Mesenchymal stem cell (in vitro differentiated cells and primary cell): ENCODE measurements at regions not wholly inside any gene's neighbourhood (a gene's known extent, or its start where the extent isn't known, plus 50 kb on each side); places are given as distances from the start of the nearest gene placed in this dataset.
"Not testable (repeated sequence)": the region's sequence is repeated elsewhere in the genome, so short reads cannot be mapped to it uniquely, and the experiment has no call there.

Experiments used
- DNase-seq: peaks from one replicate; pipeline ENCODE4 v3.0.0-alpha.2; 2013
- H2AFZ ChIP-seq: one replicate; pipeline ENCODE4 v1.6.1; 2013; ENCODE audit warnings: low read depth, mild to moderate bottlenecking, control low read depth, inconsistent platforms, low read length, moderate library complexity
- H2AK5ac ChIP-seq: 2 replicates; pipeline ENCODE4 v1.6.1; 2013; ENCODE audit warnings: low read length, moderate library complexity, mild to moderate bottlenecking, inconsistent platforms; ENCODE audit not compliant: severe bottlenecking
- H2BK120ac ChIP-seq: one replicate; pipeline ENCODE4 v1.6.1; 2013; ENCODE audit warnings: low read depth, mild to moderate bottlenecking, inconsistent platforms, low read length, moderate library complexity
- H2BK12ac ChIP-seq, 2 experiments: one replicate each; pipeline ENCODE4 v1.6.1; 2013; ENCODE audit warnings: inconsistent platforms in 2 of 2, low read length in 2 of 2, mild to moderate bottlenecking in 2 of 2, moderate library complexity in 2 of 2, control low read depth in 1 of 2
- H2BK15ac ChIP-seq: one replicate; pipeline ENCODE4 v1.6.1; 2013; ENCODE audit warnings: mild to moderate bottlenecking, low read depth, inconsistent platforms; ENCODE audit not compliant: poor library complexity, severe bottlenecking
- H2BK5ac ChIP-seq: 2 replicates; pipeline ENCODE4 v1.6.1; 2013; ENCODE audit warnings: low read depth, mild to moderate bottlenecking, low read length, control low read depth, inconsistent platforms; ENCODE audit not compliant: poor library complexity, severe bottlenecking
- H3K14ac ChIP-seq, 2 experiments: one replicate each; pipeline ENCODE4 v1.6.1; 2013; ENCODE audit warnings: inconsistent platforms in 2 of 2, low read length in 2 of 2, control low read depth in 1 of 2, mild to moderate bottlenecking in 1 of 2, moderate library complexity in 1 of 2
- H3K18ac ChIP-seq, 2 experiments: one replicate each; pipeline ENCODE4 v1.6.1; 2013; ENCODE audit warnings: inconsistent platforms in 2 of 2, low read length in 2 of 2, control low read depth in 1 of 2, low read depth in 1 of 2, mild to moderate bottlenecking in 1 of 2
- H3K23ac ChIP-seq, 2 experiments: one replicate each; pipeline ENCODE4 v1.6.1; 2013; ENCODE audit warnings: inconsistent platforms in 2 of 2, low read length in 2 of 2, mild to moderate bottlenecking in 2 of 2, moderate library complexity in 2 of 2, control low read depth in 1 of 2
- H3K27ac ChIP-seq: 2 replicates; pipeline ENCODE4 v1.5.1; 2013; ENCODE audit warnings: mild to moderate bottlenecking, moderate library complexity, low read length, control low read depth, inconsistent platforms; ENCODE audit not compliant: poor library complexity, severe bottlenecking
- H3K27me3 ChIP-seq, 2 experiments: 2 replicates each; pipeline versions ENCODE4 v1.6.1 to v1.7.0; 2013; ENCODE audit warnings: low read length in 2 of 2, mild to moderate bottlenecking in 2 of 2, moderate library complexity in 2 of 2, control low read depth in 1 of 2, inconsistent platforms in 1 of 2; ENCODE audit not compliant: control insufficient read depth in 1 of 2, insufficient read depth in 1 of 2
- H3K36me3 ChIP-seq, 2 experiments: 2 replicates each; pipeline versions ENCODE4 v1.6.1 to v1.7.0; 2013; ENCODE audit warnings: low read length in 2 of 2, control low read depth in 1 of 2, inconsistent platforms in 1 of 2, low read depth in 1 of 2, mild to moderate bottlenecking in 1 of 2; ENCODE audit not compliant: insufficient read depth in 2 of 2, control insufficient read depth in 1 of 2
- H3K4ac ChIP-seq, 2 experiments: one replicate each; pipeline ENCODE4 v1.6.1; 2013; ENCODE audit warnings: inconsistent platforms in 2 of 2, low read length in 2 of 2, mild to moderate bottlenecking in 2 of 2, moderate library complexity in 2 of 2, control low read depth in 1 of 2, low read depth in 1 of 2
- H3K4me1 ChIP-seq: 2 replicates; pipeline ENCODE4 v1.6.1; 2013; ENCODE audit warnings: low read depth, low read length, control low read depth; ENCODE audit not compliant: control insufficient read depth, insufficient read depth
- H3K4me2 ChIP-seq: 2 replicates; pipeline ENCODE4 v1.6.1; 2013; ENCODE audit warnings: low read length, mild to moderate bottlenecking, inconsistent platforms; ENCODE audit not compliant: poor library complexity, severe bottlenecking
- H3K4me3 ChIP-seq, 2 experiments: 2 replicates each; pipeline versions ENCODE4 v1.5.1 to v1.7.0; 2013; ENCODE audit warnings: low read length in 2 of 2, mild to moderate bottlenecking in 2 of 2, control low read depth in 1 of 2, low read depth in 1 of 2; ENCODE audit not compliant: insufficient read depth in 1 of 2
- H3K79me1 ChIP-seq: replicated peaks from 2 replicates; pipeline ENCODE4 v1.6.1; 2013; ENCODE audit warnings: mild to moderate bottlenecking, control low read depth, low read length, inconsistent platforms; ENCODE audit not compliant: poor library complexity, severe bottlenecking
- H3K9ac ChIP-seq: 2 replicates; pipeline ENCODE4 v1.7.0; 2013; ENCODE audit warnings: mild to moderate bottlenecking, low read length, moderate library complexity
- H3K9me3 ChIP-seq: 2 replicates; pipeline ENCODE4 v1.7.0; 2013; ENCODE audit warnings: mild to moderate bottlenecking, low read length; ENCODE audit not compliant: control insufficient read depth
- H4K8ac ChIP-seq: one replicate; pipeline ENCODE4 v1.6.1; 2013; ENCODE audit warnings: inconsistent platforms, mild to moderate bottlenecking, low read length, moderate library complexity
- H4K91ac ChIP-seq: one replicate; pipeline ENCODE4 v1.6.1; 2013; ENCODE audit warnings: mild to moderate bottlenecking, low read length, inconsistent platforms
- WGBS: methylation state at CpG from one replicate; pipeline ENCODE4 v1.1.7; 2013; ENCODE audit warnings: mixed read lengths; 5-methylcytosine and 5-hydroxymethylcytosine counted together

GRCh38 chr12:131471946-131472732 is 238.8 kb upstream of the SFSWAP start:
- no peak for DNase-seq
- no peaks in the 10 kb centered on the region for H3K79me1 ChIP-seq
- H2BK5ac ChIP-seq, result no peak overlapping the region
- no peaks in the 10 kb centered on the region for H3K36me3 ChIP-seq
- H2BK12ac ChIP-seq, result no peak overlapping the region
- 78% methylated on average over 21 of the region's 21 CpGs for WGBS
- no peak overlapping the region for H3K9ac ChIP-seq
- no peak overlapping the region for H2BK15ac ChIP-seq
- no peak overlapping the region for H3K4me3 ChIP-seq
- H4K91ac ChIP-seq, result no peak overlapping the region
- H3K27ac ChIP-seq, result no peak overlapping the region
- H3K18ac ChIP-seq, result no peak overlapping the region
- no peak overlapping the region for H2AK5ac ChIP-seq
- H3K14ac ChIP-seq, result no peak overlapping the region
- H3K27me3 ChIP-seq, result peaks cover 0 to 5% of the 10 kb centered on the region in 2 experiments
- no peak overlapping the region for H2AFZ ChIP-seq
- H3K4ac ChIP-seq, result no peak overlapping the region
- H2BK120ac ChIP-seq, result no peak overlapping the region
- no peak overlapping the region for H4K8ac ChIP-seq
- no peak overlapping the region for H3K4me2 ChIP-seq
- H3K9me3 ChIP-seq, result no peaks in the 10 kb centered on the region
- no peaks in the 10 kb centered on the region for H3K4me1 ChIP-seq
- no peak overlapping the region for H3K23ac ChIP-seq

- H3K4ac ChIP-seq, result no peak overlapping the region
- H3K4me1 ChIP-seq, result no peaks in the 10 kb centered on the region
- no peaks in the 10 kb centered on the region for H3K79me1 ChIP-seq
- H3K14ac ChIP-seq, result no peak overlapping the region
- no peak overlapping the region for H2BK120ac ChIP-seq
- no peak for DNase-seq
- WGBS, result 87% methylated on average over 15 of the region's 15 CpGs
- no peak overlapping the region for H2AK5ac ChIP-seq
- H3K36me3 ChIP-seq, result no peaks in the 10 kb centered on the region
- H3K23ac ChIP-seq, result no peak overlapping the region
- no peak overlapping the region for H3K9ac ChIP-seq
- H2AFZ ChIP-seq, result no peak overlapping the region
- no peak overlapping the region for H3K18ac ChIP-seq
- no peak overlapping the region for H2BK15ac ChIP-seq
- H3K27me3 ChIP-seq, result peaks cover 0 to 5% of the 10 kb centered on the region in 2 experiments
- H3K4me2 ChIP-seq, result no peak overlapping the region
- no peak overlapping the region for H3K27ac ChIP-seq
- no peak overlapping the region for H4K8ac ChIP-seq
- H2BK5ac ChIP-seq, result no peak overlapping the region
- H3K9me3 ChIP-seq, result no peaks in the 10 kb centered on the region
- H2BK12ac ChIP-seq, result no peak overlapping the region
- no peak overlapping the region for H3K4me3 ChIP-seq
- no peak overlapping the region for H4K91ac ChIP-seq
Observed at GRCh38 chr12:131473261-131473660, 237.6 kb upstream of the SFSWAP start.

- Histone ChIP-seq H4K91ac (no peak overlapping the region), H3K4me1 (no peaks in the 10 kb centered on the region), H3K14ac (no peak overlapping the region), H3K23ac (no peak overlapping the region), H2AFZ (no peak overlapping the region), H3K4me2 (no peak overlapping the region), H2AK5ac (no peak overlapping the region), H3K4me3 (no peak overlapping the region), H3K4ac (no peak overlapping the region), H3K27me3 (peaks cover 0 to 5% of the 10 kb centered on the region in 2 experiments), H2BK120ac (no peak overlapping the region), H3K9me3 (no peaks in the 10 kb centered on the region), H3K79me1 (no peaks in the 10 kb centered on the region), H2BK5ac (no peak overlapping the region), H3K27ac (no peak overlapping the region), H3K9ac (no peak overlapping the region), H3K18ac (no peak overlapping the region), H2BK12ac (no peak overlapping the region), H3K36me3 (no peaks in the 10 kb centered on the region), H2BK15ac (no peak overlapping the region), H4K8ac (no peak overlapping the region)
- DNase-seq, result no peak
- 81% methylated on average over 27 of the region's 31 CpGs for WGBS
Observed at GRCh38 chr12:131473741-131474709, 236.9 kb upstream of the SFSWAP start.

- H3K36me3 ChIP-seq, result not testable (repeated sequence)
Observed at GRCh38 chr12:131475012-131475411, 235.9 kb upstream of the SFSWAP start.

More at GRCh38 chr12:131475012-131475411, 235.9 kb upstream of the SFSWAP start:
- H2AK5ac ChIP-seq, H2BK120ac ChIP-seq, H3K4ac ChIP-seq, H3K9ac ChIP-seq, H2AFZ ChIP-seq, H3K18ac ChIP-seq, H2BK5ac ChIP-seq, H3K27ac ChIP-seq, DNase-seq, H4K8ac ChIP-seq, H3K9me3 ChIP-seq, H3K4me1 ChIP-seq, H3K4me2 ChIP-seq, H3K14ac ChIP-seq, H3K23ac ChIP-seq, H2BK12ac ChIP-seq, H3K79me1 ChIP-seq, H4K91ac ChIP-seq, H3K27me3 ChIP-seq, H3K4me3 ChIP-seq, H2BK15ac ChIP-seq: not testable (repeated sequence)
- no CpG with 5 or more reads among the region's 19 CpGs for WGBS
